ENCODE measurements at regions not wholly inside any gene's neighbourhood (a gene's known extent, or its start where the extent isn't known, plus 50 kb on each side); places are given as distances from the start of the nearest gene placed in this dataset.

- TF ChIP-seq EZH2phosphoT487 (IDR thresholded peaks at IDR 0.05; ENCODE audit: borderline replicate concordance): no peak
- TF ChIP-seq CTCF (conservative IDR thresholded peaks at IDR 0.05; ENCODE audit: low read length): no peak
- H3K79me2 ChIP-seq (ENCODE audit: insufficient read depth, low read length): no peaks in the 10 kb centered on the region
- H3K36me3 ChIP-seq (ENCODE audit: insufficient read depth, low read length): no peaks in the 10 kb centered on the region
- H3F3A ChIP-seq (ENCODE audit: low read depth): no peaks in the 10 kb centered on the region
- H3K9me3 ChIP-seq (ENCODE audit: insufficient read depth, low read depth, low read length): no peaks in the 10 kb centered on the region
- H3K9ac ChIP-seq (ENCODE audit: low read depth, low read length, poor library complexity, severe bottlenecking): no peak overlapping the region
- no peaks in the 10 kb centered on the region for H4K20me1 ChIP-seq (ENCODE audit: insufficient read depth, low read length, poor library complexity, severe bottlenecking)
- H3K4me3 ChIP-seq (ENCODE audit: low read length, poor library complexity, severe bottlenecking): no peak overlapping the region
- H2AFZ ChIP-seq (ENCODE audit: low read length): no peak overlapping the region
- no peak overlapping the region for H3K4me2 ChIP-seq (ENCODE audit: low read depth, low read length, poor library complexity, severe bottlenecking)
- no peaks in the 10 kb centered on the region for H3K9me2 ChIP-seq (replicated peaks; ENCODE audit: low read depth, low read length)
- H3K27me3 ChIP-seq (ENCODE audit: insufficient read depth, low read length, poor library complexity, severe bottlenecking): no peaks in the 10 kb centered on the region
- H3K4me1 ChIP-seq (ENCODE audit: insufficient read depth, low read length, poor library complexity, severe bottlenecking): no peaks in the 10 kb centered on the region
These were observed 380.6 kb downstream of the BRD1 start for GRCh38 chr22:49446759-49447710.

- no peaks in the 10 kb centered on the region for H3K79me2 ChIP-seq (ENCODE audit: insufficient read depth, low read length)
- H3K4me3 ChIP-seq (ENCODE audit: low read length, poor library complexity, severe bottlenecking): no peak overlapping the region
- no peaks in the 10 kb centered on the region for H3K9me2 ChIP-seq (replicated peaks; ENCODE audit: low read depth, low read length)
- no peak overlapping the region for H2AFZ ChIP-seq (ENCODE audit: low read length)
- no peak overlapping the region for H3K4me2 ChIP-seq (ENCODE audit: low read depth, low read length, poor library complexity, severe bottlenecking)
- no peaks in the 10 kb centered on the region for H3K36me3 ChIP-seq (ENCODE audit: insufficient read depth, low read length)
- H3K9me3 ChIP-seq (ENCODE audit: insufficient read depth, low read depth, low read length): no peaks in the 10 kb centered on the region
- no peak for TF ChIP-seq EZH2phosphoT487 (IDR thresholded peaks at IDR 0.05; ENCODE audit: borderline replicate concordance)
- no peak for TF ChIP-seq CTCF (conservative IDR thresholded peaks at IDR 0.05; ENCODE audit: low read length)
- H3F3A ChIP-seq (ENCODE audit: low read depth): no peaks in the 10 kb centered on the region
- no peak overlapping the region for H3K9ac ChIP-seq (ENCODE audit: low read depth, low read length, poor library complexity, severe bottlenecking)
- H3K27me3 ChIP-seq (ENCODE audit: insufficient read depth, low read length, poor library complexity, severe bottlenecking): no peaks in the 10 kb centered on the region
- no peaks in the 10 kb centered on the region for H3K4me1 ChIP-seq (ENCODE audit: insufficient read depth, low read length, poor library complexity, severe bottlenecking)
- H4K20me1 ChIP-seq (ENCODE audit: insufficient read depth, low read length, poor library complexity, severe bottlenecking): no peaks in the 10 kb centered on the region
These were observed 381.4 kb downstream of the BRD1 start for GRCh38 chr22:49446145-49446758.

GRCh38 chr22:49444781-49445180, 382.9 kb downstream of the BRD1 start:
- H3K9me2 ChIP-seq (replicated peaks; ENCODE audit: low read depth, low read length): no peaks in the 10 kb centered on the region
- H3K27me3 ChIP-seq (ENCODE audit: insufficient read depth, low read length, poor library complexity, severe bottlenecking): no peaks in the 10 kb centered on the region
- H2AFZ ChIP-seq (ENCODE audit: low read length): no peak overlapping the region
- TF ChIP-seq EZH2phosphoT487 (IDR thresholded peaks at IDR 0.05; ENCODE audit: borderline replicate concordance) (no peak), CTCF (conservative IDR thresholded peaks at IDR 0.05; ENCODE audit: low read length) (no peak)
- no peaks in the 10 kb centered on the region for H4K20me1 ChIP-seq (ENCODE audit: insufficient read depth, low read length, poor library complexity, severe bottlenecking)
- no peaks in the 10 kb centered on the region for H3K9me3 ChIP-seq (ENCODE audit: insufficient read depth, low read depth, low read length)
- H3K4me2 ChIP-seq (ENCODE audit: low read depth, low read length, poor library complexity, severe bottlenecking): no peak overlapping the region
- no peaks in the 10 kb centered on the region; the same call in 1 of the 2 replicates for H3K36me3 ChIP-seq (ENCODE audit: insufficient read depth, low read length)
- no peaks in the 10 kb centered on the region for H3K4me1 ChIP-seq (ENCODE audit: insufficient read depth, low read length, poor library complexity, severe bottlenecking)
- H3K79me2 ChIP-seq (ENCODE audit: insufficient read depth, low read length): no peaks in the 10 kb centered on the region
- H3F3A ChIP-seq (ENCODE audit: low read depth): no peaks in the 10 kb centered on the region
- H3K9ac ChIP-seq (ENCODE audit: low read depth, low read length, poor library complexity, severe bottlenecking): no peak overlapping the region
- H3K4me3 ChIP-seq (ENCODE audit: low read length, poor library complexity, severe bottlenecking): no peak overlapping the region
